GM19397 (cell line): ENCODE measurements at regions not wholly inside any gene's neighbourhood (a gene's known extent, or its start where the extent isn't known, plus 50 kb on each side); places are given as distances from the start of the nearest gene placed in this dataset.

Source experiments
- ATAC-seq: cut with Tn5 transposase; IDR thresholded peaks from one replicate; pipeline ENCODE4 v1.9.1; 2021; ENCODE audit warnings: mild to moderate bottlenecking, moderate library complexity; ENCODE audit not compliant: unreplicated experiment

GRCh38 chr15:31852933-31853799, 177.1 kb upstream of the CHRNA7 start:
- no peak for ATAC-seq

DNA sequence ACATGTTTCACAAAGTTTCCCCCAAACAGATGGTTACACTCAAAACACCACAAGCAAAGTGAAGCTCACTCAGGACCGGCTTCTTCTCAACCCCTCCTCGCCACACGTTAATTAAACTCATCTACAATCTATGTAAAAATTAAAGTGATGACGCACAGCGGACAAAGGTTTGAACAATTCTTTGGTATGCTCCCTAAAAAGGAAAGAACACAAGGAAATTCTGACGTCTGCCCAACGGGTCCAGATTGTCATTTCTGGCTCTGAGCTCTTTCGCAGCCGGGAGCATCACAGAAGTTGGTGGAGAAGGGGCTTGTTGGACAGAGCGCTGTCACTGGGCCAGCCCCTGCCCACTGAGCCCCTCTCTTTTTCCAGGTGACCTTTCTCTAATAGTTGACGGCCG, 173.7 kb upstream of the CHRNA7 start:
- no peak for ATAC-seq

DNA sequence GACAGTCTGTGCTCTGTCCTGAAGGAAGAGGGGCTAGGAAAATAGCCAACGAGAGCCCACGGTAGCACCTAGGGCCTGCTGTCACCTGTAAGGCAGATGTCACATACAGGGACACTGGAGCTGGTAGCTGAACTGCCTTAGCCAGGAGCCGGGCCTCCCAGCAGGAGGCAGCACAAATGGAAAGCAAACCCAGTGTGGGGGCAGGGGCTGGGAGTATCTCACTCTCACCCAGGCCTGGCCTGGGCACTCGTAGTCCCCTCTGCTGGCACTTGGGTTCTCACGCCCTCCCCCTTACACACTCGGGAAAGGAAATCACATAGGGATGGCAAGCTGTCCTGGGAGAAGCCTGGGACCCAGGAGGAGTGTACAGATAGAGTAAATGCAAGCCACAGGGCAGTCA, 173.1 kb upstream of the CHRNA7 start:
- ATAC-seq = no peak

- no peak for ATAC-seq
Measured at GRCh38 chr15:31858026-31858425, 172.3 kb upstream of the CHRNA7 start.

- no peak for ATAC-seq
Measured at GRCh38 chr15:31866248-31866647, 164.1 kb upstream of the CHRNA7 start.

DNA sequence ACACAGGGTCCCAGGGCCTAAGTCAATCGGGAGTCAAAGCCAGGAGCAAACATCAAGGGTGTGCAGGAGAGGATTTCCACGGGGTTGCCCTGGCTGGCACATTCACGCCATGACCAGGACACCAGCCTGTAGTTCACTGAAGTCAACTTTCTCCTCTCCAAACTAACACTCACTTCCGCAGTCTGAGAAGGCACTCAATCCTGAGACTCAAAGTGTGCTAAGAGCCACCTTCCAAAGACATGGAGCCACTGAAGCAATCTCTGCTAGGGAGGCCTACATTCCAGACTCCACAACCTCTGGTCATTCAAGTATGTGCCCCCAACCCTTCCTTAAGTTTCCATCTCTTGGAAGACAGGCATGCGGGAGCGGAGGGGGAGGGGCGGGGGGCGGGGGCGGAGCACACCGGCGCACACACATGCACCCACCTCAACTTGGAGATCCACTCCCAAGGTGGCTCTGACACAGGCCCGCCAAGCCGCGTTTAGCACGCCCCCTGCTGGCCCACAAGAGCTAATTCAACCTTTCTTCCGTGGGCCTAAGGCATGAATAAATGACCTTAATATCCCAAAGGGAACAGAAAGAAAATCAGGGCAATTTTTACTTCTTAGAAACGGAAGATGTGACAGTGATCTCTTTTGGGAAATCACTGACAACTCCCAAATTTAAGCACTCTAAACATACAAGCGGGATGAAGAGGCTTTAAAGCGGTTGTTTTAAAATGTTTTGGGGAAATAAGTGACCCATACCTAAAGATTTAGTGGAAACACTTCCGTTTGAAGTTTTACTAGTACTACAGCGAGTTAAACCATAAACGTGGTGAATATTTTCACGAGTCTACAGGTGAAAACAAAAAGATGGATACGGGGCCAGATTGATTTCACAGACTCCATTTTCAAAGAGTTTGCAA, 162.5 kb upstream of the CHRNA7 start:
- ATAC-seq = no peak

GRCh38 chr15:31869686-31870307, 160.5 kb upstream of the CHRNA7 start:
- peak; percentile 9 for ATAC-seq

- peak; percentile 93 for ATAC-seq
Measured at GRCh38 chr15:31870328-31871165, 159.8 kb upstream of the CHRNA7 start, which contains the start of gene OTUD7A. TSS of gene OTUD7A (minus strand) at chr15:31870673.

DNA sequence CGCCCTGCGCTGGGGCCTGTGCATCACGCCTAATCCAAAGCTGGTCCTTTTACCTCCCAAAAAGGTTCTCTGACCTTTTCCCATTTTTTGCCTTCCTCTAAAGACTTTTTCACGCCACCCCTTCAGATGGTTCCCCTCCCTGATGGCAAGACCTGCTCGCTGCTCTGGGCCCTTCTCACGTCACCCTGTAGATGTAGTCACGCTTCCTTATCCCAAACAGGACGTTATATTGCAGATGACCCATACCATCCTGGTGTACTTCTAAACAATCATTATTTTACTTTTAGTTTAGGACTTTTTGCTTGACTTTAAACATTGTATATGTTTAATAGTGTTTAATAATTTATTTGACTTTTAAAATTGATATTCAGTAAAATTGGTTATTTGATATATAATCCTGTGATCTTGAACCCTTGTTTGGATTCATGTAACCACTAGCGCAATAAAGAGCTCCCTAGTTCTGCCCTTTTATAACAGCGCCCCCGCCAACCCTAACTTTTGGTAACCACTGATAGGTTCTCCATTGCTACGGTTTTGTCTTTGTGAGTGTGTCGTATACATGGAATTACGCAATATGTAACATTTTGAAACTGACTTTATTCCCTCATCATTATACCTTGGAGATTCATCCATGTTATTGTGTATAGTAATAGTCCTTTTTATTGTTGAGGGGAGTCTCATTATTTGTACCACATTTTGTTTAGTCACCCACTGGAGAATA, 159.0 kb upstream of the CHRNA7 start:
- no peak for ATAC-seq

DNA sequence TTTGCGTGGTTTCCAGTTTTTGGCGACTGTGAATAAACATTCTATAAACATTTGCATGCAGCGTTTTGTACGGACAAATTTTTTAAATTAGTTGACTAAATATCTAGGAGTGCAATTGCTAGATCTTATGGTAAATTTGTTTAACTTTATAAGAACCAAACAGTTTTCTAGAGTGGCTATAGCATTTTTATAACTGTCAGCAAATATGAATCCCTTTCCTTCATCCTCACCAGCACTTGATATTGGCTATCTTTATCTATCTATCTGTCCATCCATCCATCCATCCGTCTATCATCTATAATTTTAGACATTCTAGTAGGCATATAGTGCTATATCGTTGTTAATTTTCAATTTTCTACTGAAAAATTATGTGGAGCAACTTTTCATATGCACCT, 158.4 kb upstream of the CHRNA7 start:
- ATAC-seq = no peak

GRCh38 chr15:31887246-31887645, 143.1 kb upstream of the CHRNA7 start:
- no peak for ATAC-seq

- no peak for ATAC-seq
Measured at GRCh38 chr15:31892513-31892912, 137.8 kb upstream of the CHRNA7 start.

DNA sequence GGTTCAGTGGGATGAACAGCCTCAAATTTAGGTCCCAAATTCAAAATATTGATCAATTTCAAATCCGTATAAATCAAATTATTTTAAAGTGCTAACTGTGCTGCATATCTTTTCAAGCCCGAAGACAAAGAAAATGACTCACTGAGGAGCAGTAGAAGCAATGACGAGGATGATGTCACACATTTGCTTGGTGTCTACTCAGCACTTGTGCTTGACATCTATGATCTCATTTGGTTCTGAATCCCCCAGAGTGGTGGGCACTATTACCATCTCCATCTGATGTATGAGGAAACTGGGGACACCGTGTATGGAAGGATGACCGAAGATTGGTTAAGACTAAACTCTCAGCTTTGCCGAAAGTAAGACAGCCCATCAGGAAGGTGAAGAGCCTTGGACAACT, 136.5 kb upstream of the CHRNA7 start:
- ATAC-seq = no peak

DNA sequence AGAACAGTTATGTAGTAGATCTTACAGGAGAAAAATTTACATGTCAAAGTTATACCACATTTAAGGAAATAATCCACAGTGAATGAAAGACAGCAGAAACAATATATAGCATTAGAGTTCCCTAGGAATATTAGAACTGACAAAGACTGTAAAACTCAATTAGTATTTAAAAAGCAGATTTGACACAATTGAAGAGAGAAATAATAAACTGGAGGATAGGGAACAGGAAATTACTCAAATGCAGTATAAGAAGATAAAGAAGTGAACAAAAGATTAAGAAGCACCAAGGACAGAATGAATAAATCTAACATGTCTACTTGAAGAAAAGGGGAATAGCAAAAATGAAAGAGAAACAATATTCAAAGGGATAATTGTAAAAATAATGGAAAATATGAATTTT, 132.6 kb upstream of the CHRNA7 start:
- no peak for ATAC-seq

- no peak for ATAC-seq
Measured at GRCh38 chr15:31901501-31901900, 128.8 kb upstream of the CHRNA7 start.

- no peak for ATAC-seq
Measured at GRCh38 chr15:31905054-31905453, 125.3 kb upstream of the CHRNA7 start.

DNA sequence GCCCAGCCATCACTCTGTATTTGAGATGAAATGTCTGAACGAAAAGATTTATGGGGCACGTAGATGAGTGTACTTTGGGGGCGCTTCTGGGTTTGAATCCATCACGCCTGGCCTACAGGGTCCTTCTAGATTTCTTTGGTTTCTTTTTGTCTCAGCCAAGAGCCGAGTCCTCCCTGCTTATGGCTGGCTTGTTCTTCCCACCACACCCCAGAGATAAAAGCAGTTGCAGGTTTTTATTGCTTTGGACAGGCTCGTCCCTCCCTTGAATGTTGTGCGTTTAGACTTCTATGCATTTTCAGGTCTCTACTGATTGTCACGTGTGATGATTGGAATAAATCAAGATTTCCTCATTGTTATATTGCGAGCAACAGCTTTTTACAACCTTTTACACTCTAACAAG, 104.8 kb upstream of the CHRNA7 start:
- no peak for ATAC-seq

DNA sequence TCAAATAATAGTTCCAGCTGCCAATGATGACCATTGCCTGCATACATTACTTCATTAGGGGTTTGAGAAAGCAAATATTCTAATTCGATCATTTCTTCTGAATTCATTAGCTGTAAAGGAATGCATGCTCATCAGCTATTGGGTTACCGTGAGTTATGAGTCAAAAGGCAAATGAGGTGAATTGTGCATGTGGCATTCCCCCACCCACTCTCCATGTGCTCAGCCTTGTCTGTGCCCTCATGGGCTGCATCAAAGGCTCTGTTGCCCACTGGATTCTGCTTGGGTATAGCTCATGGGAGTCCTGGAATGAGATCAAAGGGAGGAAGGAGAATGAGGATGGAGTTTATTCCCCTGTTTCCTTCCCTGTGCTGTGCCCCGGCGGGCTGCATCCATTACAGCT, 99.3 kb upstream of the CHRNA7 start:
- ATAC-seq = no peak

DNA sequence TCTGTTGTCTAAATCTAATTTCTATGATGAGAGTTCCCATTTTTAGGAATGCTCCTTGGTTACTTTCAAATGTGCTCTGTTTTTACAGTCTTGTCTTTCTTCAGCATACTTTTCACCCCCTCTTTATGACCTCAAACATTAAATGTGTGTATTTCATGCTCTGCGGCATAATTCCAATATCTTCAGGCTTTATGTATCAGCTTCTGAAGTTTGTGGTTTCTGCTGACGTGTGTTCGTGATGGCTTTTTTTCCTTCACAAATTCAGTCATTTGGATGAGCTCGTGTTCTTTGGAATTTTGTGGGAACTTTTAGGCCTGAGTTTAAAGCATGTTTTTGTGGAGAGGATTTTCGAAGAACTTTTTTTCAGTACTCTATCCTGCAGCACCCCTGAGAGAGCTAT, 97.7 kb upstream of the CHRNA7 start:
- ATAC-seq = no peak

DNA sequence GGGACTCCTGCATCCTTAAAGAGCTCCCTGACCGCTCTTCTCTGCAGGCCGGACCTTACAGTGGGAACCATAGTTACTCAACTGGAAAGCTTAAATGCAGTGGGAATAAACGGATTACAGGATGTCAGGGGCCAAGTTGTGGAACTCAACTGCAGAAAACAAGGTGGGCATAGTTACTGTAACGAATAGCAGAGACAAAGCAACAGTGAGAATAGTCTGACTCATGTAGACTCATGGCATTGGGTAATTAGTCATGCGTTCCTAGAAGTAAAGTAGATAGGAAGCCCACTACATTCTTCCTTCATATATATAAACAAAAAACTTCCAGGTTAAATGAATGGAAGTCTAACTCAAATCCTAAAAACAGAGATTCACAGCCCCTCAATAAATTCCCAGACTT, 95.5 kb upstream of the CHRNA7 start:
- no peak for ATAC-seq
